Forelimb muscle (tissue), 1 donor: ENCODE measurements at regions not wholly inside any gene's neighbourhood (a gene's known extent, or its start where the extent isn't known, plus 50 kb on each side); places are given as distances from the start of the nearest gene placed in this dataset.
"Not testable (repeated sequence)": the region's sequence is repeated elsewhere in the genome, so short reads cannot be mapped to it uniquely, and the experiment has no call there.

Experiments
- DNase-seq: peaks from one replicate; pipeline ENCODE4 v3.0.0-alpha.2; 2013; ENCODE audit warnings: low read depth

DNA sequence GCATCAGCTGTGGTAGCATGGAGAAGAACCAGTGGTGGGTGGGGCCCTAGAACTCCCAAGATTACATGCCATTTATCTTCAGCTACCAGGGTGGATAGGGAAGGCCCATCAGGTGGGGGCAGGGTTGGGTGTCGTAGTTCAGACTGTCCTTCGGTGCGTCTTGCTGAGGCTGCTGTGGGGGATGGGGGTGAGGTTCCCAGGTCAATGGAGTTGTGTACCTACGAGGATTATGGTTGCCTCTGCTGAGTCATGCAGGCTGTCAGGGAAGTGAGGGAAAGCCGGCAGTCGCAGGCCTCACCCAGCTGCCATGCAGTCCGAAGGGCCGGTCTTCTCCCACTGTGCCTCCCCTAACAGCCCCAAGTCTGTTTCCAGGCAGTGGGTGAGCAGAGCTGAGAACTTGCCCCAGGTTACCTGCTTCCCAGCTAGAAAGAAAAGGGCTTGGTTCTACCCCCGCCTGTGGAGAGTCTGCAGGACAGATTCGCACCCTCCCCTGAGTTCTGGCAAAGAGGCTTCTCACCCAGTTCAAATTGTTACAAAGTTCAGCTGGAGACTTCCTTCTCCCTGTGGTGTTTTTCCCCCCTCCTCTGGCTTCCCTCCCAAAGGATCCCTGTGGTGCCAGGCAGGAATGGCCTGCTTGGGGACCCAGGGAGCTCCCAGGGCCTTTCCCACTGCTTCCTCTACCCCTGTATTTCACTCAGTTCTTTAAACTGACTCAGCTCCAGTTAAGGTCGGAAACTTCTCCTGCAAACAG is 342.7 kb downstream of the KLF13 start:
- DNase-seq = not testable (repeated sequence)

GRCh38 chr15:31673263-31673662 is 346.6 kb downstream of the KLF13 start:
- DNase-seq = not testable (repeated sequence)

DNA sequence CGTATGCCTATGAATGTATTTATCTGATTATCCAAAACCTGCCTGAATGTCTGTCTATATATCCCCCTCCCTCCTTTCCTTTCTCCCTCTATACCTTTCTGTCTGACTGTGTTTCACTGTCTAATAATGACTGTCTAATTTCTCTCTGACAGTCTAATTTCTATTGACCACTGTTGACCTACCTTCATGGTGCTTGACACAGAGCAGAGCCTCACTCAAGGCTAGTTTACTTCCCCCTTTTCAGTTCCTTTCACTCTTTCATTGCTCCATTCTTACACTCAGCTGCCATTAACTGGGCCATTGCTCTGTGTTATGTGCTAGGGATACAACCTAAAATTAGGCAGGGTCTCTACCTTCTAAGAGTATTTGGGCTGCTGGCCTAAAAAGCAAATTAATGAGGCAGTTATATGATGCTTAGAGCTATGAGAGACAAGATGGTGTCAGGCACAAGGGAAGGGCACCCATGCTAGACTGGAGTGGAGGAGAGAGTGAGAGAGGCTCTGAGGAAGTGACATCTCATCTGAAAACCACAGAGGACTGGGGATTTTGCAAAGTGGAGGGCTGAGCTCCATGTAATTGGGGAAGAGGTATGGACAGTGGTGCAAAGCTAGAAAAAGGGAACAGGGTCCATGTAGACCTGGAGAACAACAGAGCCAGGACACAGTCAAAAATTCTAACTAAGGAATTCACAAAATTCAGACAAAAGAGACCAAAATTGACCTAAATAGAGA is 348.6 kb upstream of the CHRNA7 start:
- not testable (repeated sequence) for DNase-seq

GRCh38 chr15:31687088-31687487 is 343.2 kb upstream of the CHRNA7 start:
- DNase-seq = not testable (repeated sequence)

DNA sequence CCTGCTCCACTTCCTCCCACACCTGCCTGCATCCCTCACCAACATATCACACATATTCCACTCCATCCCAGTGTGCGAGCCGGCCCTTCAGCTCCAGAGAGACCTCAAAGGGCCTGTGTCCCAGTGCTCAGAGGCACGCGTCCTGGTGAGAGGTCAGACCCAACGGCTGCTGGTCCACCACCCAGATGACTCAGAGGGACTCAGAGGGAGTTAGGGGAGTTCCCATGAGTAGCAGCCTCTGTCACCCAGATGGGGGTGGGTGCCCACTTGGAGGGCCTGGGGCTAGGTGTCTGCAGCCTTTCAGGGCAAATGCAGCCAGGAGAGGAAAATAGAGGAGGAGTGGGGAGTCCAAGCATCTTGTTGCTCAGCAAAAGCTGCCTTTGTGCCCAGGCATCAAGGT is 333.8 kb upstream of the CHRNA7 start:
- not testable (repeated sequence) for DNase-seq

DNA sequence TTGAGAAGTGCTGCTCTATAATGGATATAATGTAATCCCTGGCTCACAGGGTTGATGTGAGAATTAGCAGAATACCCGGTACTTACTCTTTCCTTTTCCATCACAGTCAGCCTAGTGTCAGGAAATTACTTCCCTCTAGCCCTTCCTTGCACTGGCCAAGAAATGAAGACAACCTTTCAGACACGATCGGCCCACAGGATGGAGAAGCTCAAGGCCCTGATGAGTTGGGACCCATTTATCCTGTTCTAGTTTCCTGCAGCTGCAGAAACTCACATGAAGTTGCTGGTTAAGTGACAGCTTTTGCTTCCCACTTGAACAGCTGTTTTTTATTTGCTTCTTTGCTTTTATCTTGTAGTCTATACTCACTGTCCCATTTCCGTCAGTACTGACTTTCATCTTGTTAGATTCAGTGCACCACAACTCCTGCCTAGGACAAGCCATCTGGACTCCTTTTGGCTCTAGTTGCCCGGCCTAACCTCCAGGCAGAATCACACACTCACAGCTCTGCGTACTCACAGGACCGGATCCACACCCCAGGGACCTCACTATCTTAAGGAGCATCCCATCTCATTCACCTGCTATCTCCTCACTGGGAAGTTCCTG is 325.1 kb upstream of the CHRNA7 start:
- DNase-seq = not testable (repeated sequence)

- DNase-seq = not testable (repeated sequence)
These were observed 322.2 kb upstream of the CHRNA7 start for GRCh38 chr15:31707944-31708702.

GRCh38 chr15:31708703-31709327 is 321.5 kb upstream of the CHRNA7 start:
- DNase-seq = not testable (repeated sequence)

DNA sequence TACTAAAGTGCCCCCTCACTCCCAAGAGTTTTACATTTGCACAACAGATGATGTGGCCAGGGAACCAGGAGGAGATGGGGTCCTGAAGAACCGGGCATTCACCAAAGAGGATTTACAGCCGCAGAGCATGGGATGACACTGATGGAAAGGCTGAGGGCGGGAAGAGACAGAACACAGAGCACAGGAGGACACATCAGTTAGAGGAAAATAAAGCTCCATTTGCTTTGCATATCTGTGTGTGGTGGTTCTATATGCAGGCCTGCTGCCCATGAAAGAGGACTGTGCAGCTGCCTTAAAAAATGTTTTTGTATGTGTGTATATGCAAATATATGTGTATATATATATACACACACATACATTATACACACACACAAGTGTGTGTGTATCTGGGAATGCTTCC is 320.8 kb upstream of the CHRNA7 start:
- not testable (repeated sequence) for DNase-seq

GRCh38 chr15:31710806-31711205 is 319.5 kb upstream of the CHRNA7 start:
- DNase-seq = not testable (repeated sequence)

DNA sequence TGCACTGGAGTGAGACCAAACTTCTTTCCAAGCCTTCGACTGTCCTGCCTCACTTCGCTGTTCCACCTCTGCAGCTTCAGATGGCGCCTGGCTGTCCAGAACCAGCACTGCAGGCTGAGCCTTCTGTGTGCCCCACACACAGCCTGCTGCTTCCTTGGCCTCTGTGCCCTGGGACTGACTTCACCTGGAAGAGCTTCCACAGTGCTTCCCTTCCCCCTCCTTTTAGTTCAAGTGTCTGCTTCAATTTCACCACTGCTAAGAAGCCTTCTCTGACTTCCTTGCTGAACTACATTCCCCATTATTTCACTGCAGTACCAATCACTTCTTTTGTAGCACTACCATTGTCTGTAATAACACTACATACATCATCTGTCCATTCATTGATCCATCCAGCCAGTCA is 315.1 kb upstream of the CHRNA7 start:
- not testable (repeated sequence) for DNase-seq

DNA sequence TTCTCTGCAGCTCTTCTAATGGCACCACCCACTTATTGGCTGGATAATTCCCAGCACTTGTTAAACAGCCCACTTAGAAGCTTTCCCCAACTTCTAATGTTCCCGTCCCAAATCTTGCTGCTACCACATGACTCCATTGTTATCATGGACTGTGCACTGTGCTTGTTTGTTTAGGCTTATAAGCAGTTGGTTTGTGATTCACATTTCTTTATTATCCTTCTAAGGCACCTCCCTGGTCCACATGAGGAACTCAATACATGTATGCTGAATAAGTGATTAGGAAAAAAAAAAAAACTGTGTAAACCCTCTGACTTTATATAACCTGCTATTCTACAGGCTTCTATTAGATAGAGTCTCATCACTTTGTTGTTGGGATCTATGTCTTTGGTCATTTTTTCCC is 311.7 kb upstream of the CHRNA7 start:
- not testable (repeated sequence) for DNase-seq

GRCh38 chr15:31719396-31720022 is 310.8 kb upstream of the CHRNA7 start:
- DNase-seq = not testable (repeated sequence)

GRCh38 chr15:31723019-31723418 is 307.3 kb upstream of the CHRNA7 start:
- DNase-seq = not testable (repeated sequence)

- not testable (repeated sequence) for DNase-seq
These were observed 305.4 kb upstream of the CHRNA7 start for GRCh38 chr15:31724903-31725302.

DNA sequence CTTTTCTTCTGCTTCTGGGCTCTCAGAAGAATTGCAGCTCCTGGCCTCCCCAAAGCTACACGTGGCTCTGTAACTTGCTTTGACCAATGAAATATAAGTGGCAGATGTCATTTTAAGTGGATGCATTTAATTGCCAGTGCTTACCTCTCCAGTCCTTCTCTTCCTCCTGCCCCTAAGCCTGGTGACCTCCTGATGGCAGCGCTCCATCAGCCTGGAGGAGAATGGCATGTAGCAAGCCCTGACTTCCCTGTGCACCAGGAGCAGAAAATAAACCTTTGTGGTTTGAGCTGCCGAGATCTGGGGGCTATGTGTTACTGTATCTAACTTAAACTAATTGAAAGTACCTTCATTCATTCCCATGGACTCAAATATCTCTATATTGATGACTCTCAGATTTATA is 304.7 kb upstream of the CHRNA7 start:
- DNase-seq = not testable (repeated sequence)

DNA sequence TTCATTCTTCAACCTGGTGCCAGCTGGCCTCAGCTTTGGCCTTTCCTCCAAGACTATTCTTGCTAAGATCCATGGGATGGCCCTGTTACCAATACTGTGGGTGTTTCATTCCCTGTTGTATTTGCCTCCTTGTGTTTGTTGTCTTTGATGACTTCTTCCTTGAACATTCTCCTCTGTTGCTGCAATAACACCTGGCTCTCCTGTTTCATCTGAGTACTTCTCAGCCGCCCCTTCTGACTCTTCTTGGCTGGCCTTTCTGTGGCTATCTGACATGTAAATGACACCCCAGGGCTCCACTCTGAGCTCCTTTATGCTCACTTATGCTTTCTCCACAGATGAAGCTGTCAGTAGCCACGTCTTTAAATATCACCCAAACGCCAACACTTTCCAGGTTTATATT is 302.7 kb upstream of the CHRNA7 start:
- no peak for DNase-seq

DNA sequence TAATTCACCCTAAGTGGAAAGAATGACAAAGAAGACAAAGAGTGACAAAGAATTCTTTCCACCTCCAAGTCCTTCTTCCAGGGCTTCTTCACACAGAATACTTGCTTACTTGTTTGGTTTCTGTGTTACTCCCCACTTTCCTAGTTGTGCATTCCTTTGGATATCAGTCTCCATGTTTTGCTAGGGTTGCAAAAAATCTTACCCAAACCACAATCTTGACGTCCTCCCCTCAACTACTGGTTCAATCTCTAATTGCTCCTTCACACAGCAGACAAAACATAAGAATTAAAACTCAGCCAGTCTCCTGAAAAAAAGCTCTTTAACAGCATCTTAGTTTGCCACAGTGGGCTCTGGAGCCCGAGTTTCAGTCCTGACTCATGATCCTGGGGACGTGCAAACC is 297.6 kb upstream of the CHRNA7 start:
- DNase-seq = no peak

DNA sequence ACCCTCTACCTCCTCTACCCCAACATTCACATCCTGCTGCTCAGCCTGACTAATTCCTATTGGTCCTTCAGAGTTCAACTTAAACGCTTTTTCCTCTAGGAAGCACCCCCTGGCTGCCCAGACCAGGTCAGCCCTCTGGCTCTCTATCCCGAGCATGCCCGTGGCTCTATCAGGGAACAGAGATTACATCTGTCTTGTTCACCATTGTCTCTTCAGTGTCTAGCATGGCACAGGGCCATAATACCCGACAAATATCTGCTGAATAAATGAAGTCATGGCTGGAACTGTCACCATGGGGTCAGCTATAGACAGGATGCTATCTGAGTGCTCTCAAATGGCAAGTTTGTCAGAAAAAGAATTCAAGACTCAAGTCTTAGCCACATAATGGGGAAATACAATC is 296.9 kb upstream of the CHRNA7 start:
- DNase-seq = no peak

DNA sequence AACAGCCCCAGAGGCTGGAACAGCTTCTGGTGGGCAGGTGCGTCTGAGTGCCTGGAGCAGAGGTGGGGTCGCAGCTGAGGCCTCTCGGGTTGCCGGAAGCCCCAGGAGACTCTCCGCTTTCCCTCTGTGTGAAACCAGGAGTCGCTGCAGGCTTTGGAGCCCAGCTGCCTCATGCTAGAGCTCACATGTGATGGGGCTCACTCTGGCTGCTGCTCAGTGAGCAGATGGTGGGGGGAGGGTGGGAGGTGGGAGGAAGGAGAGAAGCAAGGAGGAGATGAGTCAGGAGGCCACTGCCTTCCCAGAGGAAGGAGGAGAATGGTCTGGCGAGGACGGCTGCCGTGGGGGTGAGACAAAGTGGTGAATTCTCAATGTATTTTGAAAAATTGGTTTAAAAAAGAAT is 290.1 kb upstream of the CHRNA7 start:
- no peak for DNase-seq

DNA sequence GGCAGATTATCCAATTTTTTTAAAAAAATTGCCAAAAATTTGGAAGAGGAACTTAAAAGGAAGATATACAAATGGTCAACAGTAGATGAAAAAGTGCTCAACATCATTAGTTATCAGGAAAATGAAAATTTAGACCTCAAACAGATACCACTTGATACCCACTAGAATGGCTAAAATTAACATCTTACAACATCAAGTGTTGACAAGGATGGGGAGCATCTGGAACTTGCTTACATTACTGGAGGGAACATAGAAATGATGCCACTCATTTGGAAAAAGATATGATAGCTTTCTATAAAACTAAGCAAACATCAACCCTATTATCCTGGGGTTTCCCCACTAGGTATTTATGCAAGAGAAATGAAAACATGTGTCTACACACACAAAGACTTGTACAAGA is 284.5 kb upstream of the CHRNA7 start:
- DNase-seq = no peak
